PC-3 (cell line): ENCODE measurements at regions not wholly inside any gene's neighbourhood (a gene's known extent, or its start where the extent isn't known, plus 50 kb on each side); places are given as distances from the start of the nearest gene placed in this dataset.

Experiments used
- CTCF ChIP-seq: fragments of 300-600 bp; sonication (generic); conservative IDR thresholded peaks from 2 replicates; pipeline ENCODE4 v1.5.1; 2017; ENCODE audit warnings: antibody characterized with exemption, low read depth, mild to moderate bottlenecking, low read length
- EZH2 ChIP-seq: fragments of 300-600 bp; sonication (generic); IDR thresholded peaks from one replicate; pipeline ENCODE4 v1.6.1; 2017; ENCODE audit warnings: antibody characterized with exemption, mild to moderate bottlenecking, low read length; ENCODE audit not compliant: unreplicated experiment
- EZH2phosphoT487 ChIP-seq: fragments of 300-600 bp; sonication (generic); IDR thresholded peaks from 2 replicates; pipeline ENCODE4 v1.6.1; 2018; ENCODE audit warnings: mild to moderate bottlenecking, antibody characterized with exemption, low read length, borderline replicate concordance

GRCh38 chr6:14943116-14943515 is 302.8 kb upstream of the JARID2 start:
- no peak for TF ChIP-seq CTCF
- TF ChIP-seq EZH2 = no peak
- no peak for TF ChIP-seq EZH2phosphoT487
